AG09309 (cell line): ENCODE measurements at regions not wholly inside any gene's neighbourhood (a gene's known extent, or its start where the extent isn't known, plus 50 kb on each side); places are given as distances from the start of the nearest gene placed in this dataset.

Source experiments
- DNase-seq: peaks from one replicate; pipeline ENCODE4 v3.0.0-alpha.2; 2010; ENCODE audit warnings: low read depth
- H3K4me3 ChIP-seq: 2 replicates; pipeline ENCODE4 v1.5.1; 2011; ENCODE audit warnings: mild to moderate bottlenecking, low read depth, low read length, moderate library complexity; ENCODE audit not compliant: control insufficient read depth
- CTCF ChIP-seq: IDR thresholded peaks from 2 replicates; pipeline ENCODE4 v1.5.1; 2011; ENCODE audit warnings: mild to moderate bottlenecking, low read depth, low read length, inconsistent platforms; ENCODE audit not compliant: insufficient read depth, control insufficient read depth; ENCODE audit errors: missing control alignments

GRCh38 chr9:27711241-27711640 lies 138.0 kb upstream of the C9orf72 start:
- H3K4me3 ChIP-seq = no peak overlapping the region
- TF ChIP-seq CTCF = no peak
- DNase-seq = no peak

GRCh38 chr9:27712806-27713205 lies 139.5 kb upstream of the C9orf72 start:
- no peak for DNase-seq
- no peak for TF ChIP-seq CTCF
- no peak overlapping the region for H3K4me3 ChIP-seq

- no peak overlapping the region for H3K4me3 ChIP-seq
- TF ChIP-seq CTCF = no peak
- DNase-seq = no peak
These were observed 141.1 kb upstream of the C9orf72 start for GRCh38 chr9:27714388-27714787.

GRCh38 chr9:27715651-27716050 lies 142.4 kb upstream of the C9orf72 start:
- TF ChIP-seq CTCF = no peak
- DNase-seq = no peak
- H3K4me3 ChIP-seq = no peak overlapping the region

- DNase-seq = no peak
- H3K4me3 ChIP-seq = no peak overlapping the region
- no peak for TF ChIP-seq CTCF
These were observed 144.7 kb upstream of the C9orf72 start for GRCh38 chr9:27717991-27718390.

GRCh38 chr9:27719711-27720110 lies 146.4 kb upstream of the C9orf72 start:
- no peak for TF ChIP-seq CTCF

GRCh38 chr9:27722866-27723265 lies 149.6 kb upstream of the C9orf72 start:
- TF ChIP-seq CTCF = no peak
- DNase-seq = no peak

More at GRCh38 chr9:27719711-27720110, 146.4 kb upstream of the C9orf72 start:
- H3K4me3 ChIP-seq = no peak overlapping the region
- no peak for DNase-seq

More at GRCh38 chr9:27722866-27723265, 149.6 kb upstream of the C9orf72 start:
- H3K4me3 ChIP-seq = no peak overlapping the region
